DOHH2 (cell line): ENCODE measurements at regions not wholly inside any gene's neighbourhood (a gene's known extent, or its start where the extent isn't known, plus 50 kb on each side); places are given as distances from the start of the nearest gene placed in this dataset.
"Not testable (repeated sequence)": the region's sequence is repeated elsewhere in the genome, so short reads cannot be mapped to it uniquely, and the experiment has no call there.

Experiments used
- H3F3A ChIP-seq: fragments of 200-600 bp; sonication (generic), shearing (Covaris generic); 2 replicates; pipeline ENCODE4 v1.6.0; 2016; ENCODE audit warnings: antibody characterized with exemption, mild to moderate bottlenecking; ENCODE audit not compliant: control insufficient read depth, insufficient read depth
- H3K27ac ChIP-seq: fragments of 200-600 bp; sonication (generic); 2 replicates; pipeline ENCODE4 v1.5.1; 2014; ENCODE audit warnings: low read depth, mild to moderate bottlenecking, low read length, moderate library complexity
- H3K27me3 ChIP-seq: fragments of 200-600 bp; sonication (generic); 2 replicates; pipeline ENCODE4 v1.6.1; 2014; ENCODE audit warnings: mild to moderate bottlenecking, low read length, mixed read lengths; ENCODE audit not compliant: control insufficient read depth
- H3K36me3 ChIP-seq: fragments of 200-600 bp; sonication (generic); 2 replicates; pipeline ENCODE4 v1.6.1; 2014; ENCODE audit warnings: mild to moderate bottlenecking, low read length, moderate library complexity, mixed read lengths; ENCODE audit not compliant: control insufficient read depth
- H3K4me1 ChIP-seq: fragments of 200-600 bp; sonication (generic); 2 replicates; pipeline ENCODE4 v1.6.1; 2014; ENCODE audit warnings: mild to moderate bottlenecking, low read length, mixed read lengths; ENCODE audit not compliant: control insufficient read depth
- H3K4me2 ChIP-seq: fragments of 200-600 bp; sonication (generic); 2 replicates; pipeline ENCODE4 v1.6.0; 2014; ENCODE audit warnings: mild to moderate bottlenecking, low read length, moderate library complexity
- H3K4me3 ChIP-seq: fragments of 200-600 bp; sonication (generic); 2 replicates; pipeline ENCODE4 v1.5.1; 2014; ENCODE audit warnings: mild to moderate bottlenecking, low read length, mixed read lengths
- H3K79me2 ChIP-seq: fragments of 200-600 bp; sonication (generic); 2 replicates; pipeline ENCODE4 v1.6.1; 2014; ENCODE audit warnings: mild to moderate bottlenecking, low read length, mixed read lengths; ENCODE audit not compliant: control insufficient read depth
- H3K9me2 ChIP-seq: fragments of 200-600 bp; sonication (generic); replicated peaks from 2 replicates; pipeline ENCODE4 v1.6.1; 2014; ENCODE audit warnings: mild to moderate bottlenecking, low read length, mixed read lengths; ENCODE audit not compliant: control insufficient read depth
- H3K9me3 ChIP-seq: fragments of 200-600 bp; sonication (generic); 2 replicates; pipeline ENCODE4 v1.6.1; 2014; ENCODE audit warnings: antibody characterized with exemption, low read length, mixed read lengths; ENCODE audit not compliant: control insufficient read depth, insufficient read depth
- H4K20me1 ChIP-seq: fragments of 200-600 bp; sonication (generic); 2 replicates; pipeline ENCODE4 v1.6.0; 2014; ENCODE audit warnings: low read depth, mild to moderate bottlenecking, antibody characterized with exemption, low read length, moderate library complexity; ENCODE audit not compliant: control insufficient read depth, insufficient read depth
- CTCF ChIP-seq: fragments of 200-600 bp; sonication (generic); IDR thresholded peaks from one replicate; pipeline ENCODE4 v1.5.1; 2014; ENCODE audit warnings: antibody characterized with exemption, mild to moderate bottlenecking, low read depth, low read length; ENCODE audit not compliant: poor library complexity, severe bottlenecking
- EZH2phosphoT487 ChIP-seq: fragments of 200-600 bp; sonication (generic); IDR thresholded peaks from 2 replicates; pipeline ENCODE4 v1.6.1; 2017; ENCODE audit warnings: borderline replicate concordance, mild to moderate bottlenecking, antibody characterized with exemption, low read length, moderate library complexity, mixed read lengths

GRCh38 chr7:24115661-24116060 is 168.3 kb upstream of the NPY start:
- no peaks in the 10 kb centered on the region for H3K27me3 ChIP-seq
- H3K9me3 ChIP-seq, result no peaks in the 10 kb centered on the region
- no peaks in the 10 kb centered on the region for H3K36me3 ChIP-seq
- H3K27ac ChIP-seq, result no peak overlapping the region
- H3K9me2 ChIP-seq, result no peaks in the 10 kb centered on the region
- H3K79me2 ChIP-seq, result no peaks in the 10 kb centered on the region
- H3K4me2 ChIP-seq, result no peak overlapping the region
- no peaks in the 10 kb centered on the region for H3K4me1 ChIP-seq
- H3K4me3 ChIP-seq, result no peak overlapping the region
- no peak for TF ChIP-seq CTCF
- TF ChIP-seq EZH2phosphoT487, result no peak
- H3F3A ChIP-seq, result no peaks in the 10 kb centered on the region
- H4K20me1 ChIP-seq, result no peaks in the 10 kb centered on the region

- H4K20me1 ChIP-seq, H3K27ac ChIP-seq, H3K4me1 ChIP-seq, H3K4me2 ChIP-seq, H3K4me3 ChIP-seq, H3K9me3 ChIP-seq, H3F3A ChIP-seq, H3K36me3 ChIP-seq, H3K79me2 ChIP-seq, H3K9me2 ChIP-seq, H3K27me3 ChIP-seq: not testable (repeated sequence)
These were observed 166.0 kb upstream of the NPY start for GRCh38 chr7:24117903-24118499.

GRCh38 chr7:24119852-24120251 is 164.1 kb upstream of the NPY start:
- no peak for TF ChIP-seq CTCF
- no peak for TF ChIP-seq EZH2phosphoT487
- Histone ChIP-seq H3F3A (no peaks in the 10 kb centered on the region), H3K9me3 (no peaks in the 10 kb centered on the region), H3K27me3 (no peaks in the 10 kb centered on the region; the same call in 1 of the 2 replicates), H3K4me3 (no peak overlapping the region), H3K4me1 (no peaks in the 10 kb centered on the region), H3K36me3 (no peaks in the 10 kb centered on the region), H3K9me2 (no peaks in the 10 kb centered on the region), H3K27ac (no peak overlapping the region), H4K20me1 (no peaks in the 10 kb centered on the region), H3K4me2 (no peak overlapping the region), H3K79me2 (no peaks in the 10 kb centered on the region)

DNA sequence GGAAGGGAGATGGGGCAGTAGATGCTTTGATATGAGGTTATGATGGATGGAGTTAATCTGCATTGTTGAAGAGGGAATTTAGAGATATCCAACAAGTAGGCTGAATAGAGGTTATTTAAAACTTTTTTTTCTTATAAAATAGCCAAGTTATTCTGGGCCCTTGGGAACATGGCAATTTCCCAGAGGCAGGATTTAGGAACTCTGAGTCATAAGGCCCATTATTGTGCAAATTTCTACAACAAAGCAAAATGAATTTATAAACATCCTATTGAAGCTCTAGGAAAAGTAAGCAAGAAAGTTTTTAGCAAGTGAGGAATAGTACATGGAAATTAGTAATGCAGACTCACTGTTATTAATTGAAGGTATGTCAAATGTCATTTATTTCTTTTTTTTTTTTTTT is 160.9 kb upstream of the NPY start:
- Histone ChIP-seq H3K27me3 (no peaks in the 10 kb centered on the region; the same call in 1 of the 2 replicates), H3K27ac (no peak overlapping the region), H4K20me1 (no peaks in the 10 kb centered on the region), H3K9me2 (no peaks in the 10 kb centered on the region), H3K4me3 (no peak overlapping the region), H3K4me1 (no peaks in the 10 kb centered on the region), H3K4me2 (no peak overlapping the region), H3F3A (no peaks in the 10 kb centered on the region), H3K36me3 (no peaks in the 10 kb centered on the region), H3K9me3 (no peaks in the 10 kb centered on the region), H3K79me2 (no peaks in the 10 kb centered on the region)
- TF ChIP-seq EZH2phosphoT487 (no peak), CTCF (no peak)
